IMR-90 (cell line): ENCODE measurements at regions not wholly inside any gene's neighbourhood (a gene's known extent, or its start where the extent isn't known, plus 50 kb on each side); places are given as distances from the start of the nearest gene placed in this dataset.

Experiments used
- microRNA-seq, 2 experiments: library from miRNA; stranded (forward) in 1 of 2; unstranded in 1 of 2; fragments of 10-50 nt in 1 of 2; fragments of <30 nt in 1 of 2; gene quantifications in 1 of 2; microRNA quantifications in 1 of 2; one replicate each; pipeline versions ENCODE3 to v1.1.0; 2013 to 2020; ENCODE audit not compliant: insufficient read depth in 1 of 2, insufficient read length in 1 of 2, unreplicated experiment in 1 of 2
- small RNA-seq, 5 experiments: library from RNA; depleted of rRNA; stranded (forward); fragments of <200 nt; gene quantifications; one replicate each; pipeline ENCODE3, GENCODE V24; 2012

Small RNAs in the stretch of these regions (microRNA-seq; reads per million reads assigned to microRNA genes)
- gene MIR4417, result 0 reads per million in 2 experiments

Small RNAs in the stretch of these regions (small RNA-seq; reads per million reads assigned to genes)
- gene MIR4417, result 0 reads per million in 5 experiments
